ENCODE measurements at regions not wholly inside any gene's neighbourhood (a gene's known extent, or its start where the extent isn't known, plus 50 kb on each side); places are given as distances from the start of the nearest gene placed in this dataset.

GRCh38 chr1:112783059-112783458, 67.9 kb upstream of the PPM1J start:
- no peak for DNase-seq

- no peak for DNase-seq
Measured at GRCh38 chr1:112779665-112780526, 64.8 kb upstream of the PPM1J start.

GRCh38 chr1:112778137-112778536, 63.0 kb upstream of the PPM1J start:
- DNase-seq, result no peak

- no peak for DNase-seq
Measured at GRCh38 chr1:112776688-112777087, 61.6 kb upstream of the PPM1J start.

GRCh38 chr1:112772781-112773180, 57.6 kb upstream of the PPM1J start:
- no peak for DNase-seq

GRCh38 chr1:112770724-112771123, 55.6 kb upstream of the PPM1J start:
- no peak for DNase-seq

GRCh38 chr1:112769611-112770010, 54.5 kb upstream of the PPM1J start:
- DNase-seq, result peak; percentile 55

GRCh38 chr1:112767646-112768045, 52.5 kb upstream of the PPM1J start:
- DNase-seq, result no peak
